Stimulated activated CD4-positive, alpha-beta T cell treated with anti-CD3 and anti-CD28 coated beads, Interleukin-15, amount 100 ng/mL, for 24 hours (primary cell): ENCODE measurements at regions not wholly inside any gene's neighbourhood (a gene's known extent, or its start where the extent isn't known, plus 50 kb on each side); places are given as distances from the start of the nearest gene placed in this dataset.

ENCODE experiments used
- DNase-seq: peaks from one replicate; pipeline ENCODE4 v3.0.0-alpha.2; 2020

DNA sequence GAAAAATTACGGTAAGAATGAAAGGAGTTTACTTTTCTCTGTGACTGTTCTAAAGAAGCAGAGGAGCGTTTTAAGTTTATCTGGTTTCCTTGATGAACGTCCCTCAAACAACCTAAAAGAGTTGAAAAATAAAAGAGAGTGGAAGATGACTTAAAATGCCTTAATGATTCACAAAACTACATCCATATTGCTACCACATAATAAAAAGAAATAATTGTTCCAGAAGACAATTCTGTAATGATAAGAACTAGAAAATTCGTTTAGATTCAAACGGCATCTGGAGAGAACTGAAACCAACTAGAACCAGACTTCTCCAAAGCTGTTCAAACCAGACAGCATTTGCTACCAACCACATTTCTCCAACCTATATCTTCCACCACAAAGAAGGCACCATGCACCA lies 68.1 kb downstream of the TEKT4 start:
- no peak for DNase-seq

DNA sequence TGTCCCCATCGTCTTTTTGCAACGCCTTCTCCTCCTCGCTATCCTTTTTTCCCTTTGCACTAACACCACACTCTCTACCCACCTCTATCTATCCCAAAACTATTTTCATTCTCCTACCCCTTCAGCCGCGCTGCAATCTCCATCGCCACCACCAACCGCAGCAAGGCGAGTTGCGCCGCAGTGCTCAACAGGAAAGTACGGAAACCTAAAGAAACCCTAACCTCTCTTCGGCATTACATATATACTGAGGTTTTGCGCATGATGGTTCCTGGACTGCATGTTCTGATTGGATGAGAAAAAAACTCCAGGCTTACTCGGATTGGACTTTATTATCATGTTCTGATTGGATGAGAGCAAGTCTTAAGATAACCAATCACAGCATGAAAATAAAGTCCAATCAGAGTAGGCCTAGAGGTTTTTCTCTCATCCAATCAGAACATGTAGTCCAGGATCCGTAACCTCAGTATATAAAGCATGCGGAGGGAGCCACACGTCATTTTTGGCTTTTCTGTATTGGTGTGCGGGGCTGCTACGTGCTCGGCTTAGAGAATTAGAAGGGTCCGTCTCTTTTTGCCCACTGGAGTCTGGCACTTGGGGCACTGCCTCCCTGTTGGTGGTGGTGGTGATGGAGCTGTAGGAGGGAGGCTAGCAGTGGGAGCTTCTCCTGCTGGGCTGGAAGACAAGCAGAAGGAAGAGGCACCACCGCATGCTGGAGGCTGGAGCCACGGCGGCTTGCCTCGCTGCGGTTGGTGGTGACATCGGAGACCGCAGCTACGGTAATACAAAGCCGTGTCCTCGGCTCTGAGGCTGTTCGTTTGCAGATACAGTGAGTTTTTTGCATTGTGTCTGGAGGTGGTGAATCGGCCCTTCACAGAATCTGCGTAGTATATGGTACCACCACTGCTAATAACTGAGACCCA lies 76.1 kb downstream of the TEKT4 start:
- DNase-seq = no peak

DNA sequence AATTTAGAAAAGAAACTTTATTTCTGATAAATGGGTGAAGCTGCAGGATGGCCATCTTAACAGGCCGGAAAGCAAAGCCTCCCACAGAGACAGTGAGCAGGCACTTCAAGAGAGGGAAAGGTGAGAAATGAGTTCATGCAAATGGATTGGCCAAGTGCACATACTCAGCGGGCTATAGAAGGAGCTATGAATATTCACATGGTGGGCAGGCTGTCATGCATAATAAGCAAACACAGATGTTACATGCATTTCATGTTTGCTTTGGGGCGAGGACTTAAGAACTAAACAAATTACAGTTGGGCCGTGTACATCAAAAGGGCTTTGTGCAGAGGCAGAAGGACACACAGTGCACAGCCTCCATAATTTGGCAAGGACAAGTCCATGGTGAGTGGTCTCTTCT lies 69.8 kb upstream of the MAL start:
- DNase-seq = no peak

DNA sequence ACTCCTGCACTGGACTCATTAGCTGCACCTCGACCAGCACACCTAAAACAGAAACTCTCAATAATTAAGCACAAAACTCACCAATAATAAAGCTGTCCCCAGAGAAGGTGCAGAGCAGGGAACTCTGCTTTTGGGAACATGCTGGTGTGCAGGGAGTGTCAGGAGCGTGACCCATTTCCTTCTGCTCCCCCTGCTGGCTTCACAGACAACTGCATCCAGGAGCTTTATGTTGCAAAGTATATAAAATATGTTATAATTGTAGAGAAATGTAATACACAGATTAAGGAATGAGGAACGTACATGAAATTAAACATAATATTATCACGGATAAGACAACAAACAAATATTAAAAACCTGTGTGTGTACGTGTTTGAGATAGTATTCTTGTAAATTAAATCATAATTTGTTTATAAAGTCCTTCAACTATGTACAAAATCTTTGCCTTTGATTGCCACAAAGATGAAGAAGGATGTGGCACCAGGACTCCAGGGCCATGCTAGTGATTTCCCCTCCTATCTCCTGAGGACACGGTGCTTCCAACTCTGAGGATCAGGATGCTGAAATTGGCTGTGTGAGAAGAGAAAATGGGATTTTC lies 68.6 kb upstream of the MAL start:
- peak; percentile 52 for DNase-seq

DNA sequence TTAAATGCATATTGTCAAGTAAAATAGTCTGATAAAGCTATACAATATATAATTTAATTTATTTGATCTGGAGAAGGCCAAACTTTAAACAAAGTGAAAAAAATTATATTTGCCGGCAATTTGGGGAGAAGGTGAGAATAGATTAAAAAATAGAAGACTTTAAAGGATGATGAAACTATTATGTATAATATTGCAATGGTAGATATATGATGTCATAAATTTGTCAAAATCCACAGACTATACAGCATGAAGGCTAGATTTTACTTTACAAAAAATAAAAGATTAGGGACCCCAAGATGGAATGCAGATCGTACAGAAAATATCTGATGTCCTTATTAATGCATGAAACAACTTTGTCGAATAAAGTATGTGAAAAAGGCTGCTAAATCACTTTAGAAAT lies 67.3 kb upstream of the MAL start:
- no peak for DNase-seq

DNA sequence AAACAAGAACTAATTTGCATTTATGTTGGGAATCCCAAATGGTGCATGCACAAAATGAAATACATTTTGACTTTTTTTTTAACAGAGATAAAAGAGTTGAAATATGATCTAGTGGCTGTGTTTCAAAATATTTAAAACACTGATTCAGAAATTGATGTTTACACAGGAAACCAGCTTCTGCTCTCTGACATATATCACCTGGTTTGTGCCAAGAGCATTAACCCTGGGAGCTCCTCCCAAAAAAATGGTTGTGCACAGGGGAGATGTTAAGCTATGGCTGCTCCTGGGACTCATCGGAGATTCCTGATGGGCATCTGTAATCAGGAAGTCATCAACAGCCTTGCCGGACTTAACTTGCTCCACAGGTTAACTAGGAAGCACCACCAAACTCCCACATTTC lies 65.2 kb upstream of the MAL start:
- DNase-seq = no peak

DNA sequence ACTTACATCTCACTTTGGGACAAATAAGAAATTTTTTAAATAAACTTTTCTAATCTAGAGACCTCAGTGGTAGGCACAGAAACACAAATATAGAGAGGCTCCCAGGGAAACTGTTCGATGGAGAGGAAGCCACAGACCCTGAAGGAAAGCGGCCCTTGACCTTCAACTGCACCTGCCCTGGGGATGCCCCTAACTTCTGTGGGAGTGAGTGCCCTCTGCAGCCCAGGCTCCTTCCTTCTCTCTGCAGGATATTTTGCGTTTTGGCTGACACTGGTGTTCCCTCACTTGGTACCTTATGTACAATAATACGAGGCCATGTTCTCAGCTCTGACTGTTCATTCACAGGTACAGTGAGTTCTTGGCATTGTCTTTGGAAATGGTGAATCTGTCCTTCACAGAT lies 64.8 kb upstream of the MAL start:
- no peak for DNase-seq

DNA sequence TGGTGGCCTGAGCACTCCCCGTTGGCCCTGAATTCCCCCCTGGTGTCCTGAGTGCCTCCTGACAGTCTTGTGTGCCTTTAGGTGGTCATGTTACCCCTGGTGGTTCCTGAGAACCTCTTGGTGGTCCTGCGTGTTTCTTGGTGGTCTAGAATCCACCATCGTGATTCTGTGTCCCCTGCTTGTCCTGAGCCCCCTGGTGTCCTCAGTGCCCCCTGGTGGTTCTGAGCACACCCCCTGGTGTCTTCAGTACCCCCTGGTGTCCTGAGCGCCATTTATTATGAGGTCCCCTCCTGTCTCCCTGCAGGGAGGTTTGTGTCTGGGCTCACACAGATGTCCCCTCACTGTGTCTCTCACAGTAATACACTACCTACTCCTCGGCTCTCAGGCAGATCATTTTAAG lies 61.3 kb upstream of the MAL start:
- no peak for DNase-seq

DNA sequence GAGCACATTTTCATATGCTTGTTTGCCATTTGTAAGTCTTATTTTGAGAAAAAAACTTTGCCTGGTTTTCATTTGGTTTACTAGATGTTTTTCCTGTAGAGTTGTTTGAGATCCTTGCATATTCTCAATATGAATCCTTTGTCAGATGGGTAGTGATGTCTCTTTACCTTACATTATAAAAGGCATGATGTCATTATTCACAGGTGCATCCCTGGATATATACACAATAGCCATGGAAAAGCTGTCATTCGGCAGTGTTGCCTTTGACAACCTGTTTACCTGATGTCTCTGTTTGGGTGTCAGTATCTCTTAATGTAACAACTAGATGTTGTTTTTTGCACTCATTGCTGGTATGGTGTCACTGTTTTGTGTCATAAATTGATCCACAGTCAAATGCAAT lies 58.8 kb upstream of the MAL start:
- DNase-seq = no peak

DNA sequence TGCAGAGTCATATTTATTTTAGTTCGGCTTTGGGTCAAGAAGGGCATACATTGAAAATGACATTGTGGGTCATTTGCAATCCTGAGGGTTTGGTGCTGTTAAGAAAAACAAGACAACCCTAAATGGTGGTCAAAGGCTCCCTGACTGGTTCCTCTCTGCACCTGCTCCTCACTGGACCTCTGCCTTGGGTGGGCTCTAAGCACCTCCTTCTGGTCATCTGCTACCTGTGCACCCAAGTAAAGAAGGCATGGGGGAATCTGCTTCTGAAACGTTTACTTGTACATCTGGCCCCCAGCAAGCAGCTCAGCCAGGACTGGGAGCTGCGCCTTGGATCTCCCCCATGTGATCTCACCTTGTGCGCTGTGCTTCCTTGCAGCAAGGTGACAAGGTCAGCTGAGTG lies 55.2 kb upstream of the MAL start:
- DNase-seq = no peak
